Spleen (tissue), 11 donors: ENCODE measurements at regions not wholly inside any gene's neighbourhood (a gene's known extent, or its start where the extent isn't known, plus 50 kb on each side); places are given as distances from the start of the nearest gene placed in this dataset.

Experiments
- DNase-seq: peaks from one replicate; pipeline ENCODE4 v3.0.0-alpha.2; 2020
- H3K27ac ChIP-seq, 8 donors: fragments of 200-600 bp; sonication (generic) in 7 of 8; 1 replicate in 4 of 8; 2 replicates in 4 of 8; pipeline versions ENCODE4 v1.5.0 to v1.8.0; 2016 to 2021; ENCODE audit warnings: inconsistent platforms in 4 of 8, mild to moderate bottlenecking in 4 of 8, moderate library complexity in 1 of 8
- H3K27me3 ChIP-seq, 7 donors: fragments of 200-600 bp; sonication (generic) in 6 of 7; replicated peaks in 1 of 7; 1 replicate in 4 of 7; 2 replicates in 3 of 7; pipeline versions ENCODE4 v1.5.0 to v1.8.0; 2016 to 2021; ENCODE audit warnings: inconsistent platforms in 3 of 7, mild to moderate bottlenecking in 1 of 7
- H3K36me3 ChIP-seq, 6 donors: fragments of 200-600 bp; sonication (generic) in 5 of 6; 1 replicate in 4 of 6; 2 replicates in 2 of 6; pipeline versions ENCODE4 v1.5.0 to v1.8.0; 2016 to 2021; ENCODE audit warnings: inconsistent platforms in 2 of 6
- H3K4me1 ChIP-seq, 6 donors: fragments of 200-600 bp; sonication (generic) in 5 of 6; 1 replicate in 3 of 6; 2 replicates in 3 of 6; pipeline versions ENCODE4 v1.5.0 to v1.8.0; 2016 to 2021; ENCODE audit warnings: inconsistent platforms in 3 of 6
- H3K4me3 ChIP-seq, 8 donors: fragments of 200-600 bp; sonication (generic) in 7 of 8; 1 replicate in 4 of 8; 2 replicates in 4 of 8; pipeline versions ENCODE4 v1.5.0 to v1.8.0; 2016 to 2021; ENCODE audit warnings: inconsistent platforms in 4 of 8, mild to moderate bottlenecking in 4 of 8, moderate library complexity in 2 of 8
- H3K9me3 ChIP-seq, 8 donors: fragments of 200-600 bp; sonication (generic) in 7 of 8; 1 replicate in 4 of 8; 2 replicates in 4 of 8; pipeline versions ENCODE4 v1.5.0 to v1.8.0; 2016 to 2021; ENCODE audit warnings: inconsistent platforms in 4 of 8
- CTCF ChIP-seq, 11 experiments: fragments of 200-600 bp in 7 of 11; fragments of 450-650 bp in 4 of 11; sonication (generic) in 4 of 11; IDR thresholded peaks in 8 of 11; conservative IDR thresholded peaks in 3 of 11; 1 replicate in 7 of 11; 2 replicates in 4 of 11; pipeline versions ENCODE4 v1.4.0 to v1.8.0; 2016 to 2021; ENCODE audit warnings: antibody characterized with exemption in 11 of 11, inconsistent platforms in 4 of 11, mild to moderate bottlenecking in 1 of 11
- POLR2A ChIP-seq, 3 donors: fragments of 450-650 bp; IDR thresholded peaks; one replicate each; pipeline ENCODE4 v1.5.1; 2017; ENCODE audit warnings: antibody characterized with exemption in 3 of 3, mild to moderate bottlenecking in 1 of 3
- POLR2AphosphoS5 ChIP-seq, 3 donors: sonication (generic); formaldehyde crosslinking; IDR thresholded peaks; one replicate each; pipeline ENCODE4 v1.5.1; 2017; ENCODE audit warnings: antibody characterized with exemption in 3 of 3
- WGBS, 5 donors: extraction: QIAGEN DNeasy Blood & Tissue Kit in 3 of 5; methylation state at CpG; one replicate each; pipeline versions ENCODE4 v1.1.5 to v1.1.7; 2013 to 2018; 5-methylcytosine and 5-hydroxymethylcytosine counted together
- intact Hi-C: fragments of 100-400 bp; cut with DNase I; formaldehyde crosslinking; loops from one replicate; pipeline ENCODE4 v1.15.0; 2023; ENCODE audit warnings: low total_unique reads
- donor health status: healthy with polysubstance abuse.
- donor health status: DM: no; HTN: no; CAD: no; lungs with moderate emphysema.
- donor health status: DM: no; HTN: no; CAD: no.
- donor health status: Bipolar disorder and iron deficiency.
- donor health status: healthy.
- donor health status: DM: no; HTN: no; CAD: no.
- donor health status: DM: yes; HTN: yes; CAD: no.

- H3K4me1 ChIP-seq, result no peaks in the 10 kb centered on the region
- no peak for TF ChIP-seq POLR2A (IDR thresholded peaks at IDR 0.05)
- TF ChIP-seq CTCF (IDR thresholded peaks at IDR 0.05 in 8 of 11, conservative IDR thresholded peaks at IDR 0.05 in 3 of 11), result no peak
- TF ChIP-seq POLR2AphosphoS5 (IDR thresholded peaks at IDR 0.05), result no peak
- no peak overlapping the region for H3K27ac ChIP-seq
- intact Hi-C loops, result no loop called here
- H3K27me3 ChIP-seq, result no peaks in the 10 kb centered on the region
- DNase-seq, result no peak
- no peaks in the 10 kb centered on the region for H3K36me3 ChIP-seq
- H3K4me3 ChIP-seq, result no peak overlapping the region
- 81 to 92% (median 86%) methylated on average over 4 of the region's 4 CpGs for WGBS, 5 donors
- H3K9me3 ChIP-seq, result no peaks in the 10 kb centered on the region
These were observed 111.2 kb downstream of the CAPZA3 start for GRCh38 chr12:18849080-18849479.

GRCh38 chr12:18849761-18850160 is 111.8 kb downstream of the CAPZA3 start:
- 73 to 86% (median 85%) methylated on average over 1 of the region's 1 CpG for WGBS, 5 donors
- intact Hi-C loops, result no loop called here
- TF ChIP-seq CTCF (IDR thresholded peaks at IDR 0.05 in 8 of 11, conservative IDR thresholded peaks at IDR 0.05 in 3 of 11), result no peak
- TF ChIP-seq POLR2AphosphoS5 (IDR thresholded peaks at IDR 0.05), result no peak
- no peak for TF ChIP-seq POLR2A (IDR thresholded peaks at IDR 0.05)
- H3K27me3 ChIP-seq, result no peaks in the 10 kb centered on the region
- H3K36me3 ChIP-seq, result no peaks in the 10 kb centered on the region
- no peaks in the 10 kb centered on the region for H3K9me3 ChIP-seq
- no peak overlapping the region for H3K27ac ChIP-seq
- H3K4me1 ChIP-seq, result no peaks in the 10 kb centered on the region
- no peak overlapping the region for H3K4me3 ChIP-seq
- DNase-seq, result no peak

- DNase-seq, result no peak
- H3K36me3 ChIP-seq, result no peaks in the 10 kb centered on the region
- H3K4me1 ChIP-seq, result no peaks in the 10 kb centered on the region
- WGBS, 5 donors, result 32 to 98% (median 95%) methylated on average over 1 of the region's 1 CpG
- intact Hi-C loops, result no loop called here
- no peak for TF ChIP-seq POLR2AphosphoS5 (IDR thresholded peaks at IDR 0.05)
- TF ChIP-seq CTCF (IDR thresholded peaks at IDR 0.05 in 8 of 11, conservative IDR thresholded peaks at IDR 0.05 in 3 of 11), result no peak
- TF ChIP-seq POLR2A (IDR thresholded peaks at IDR 0.05), result no peak
- no peaks in the 10 kb centered on the region for H3K27me3 ChIP-seq
- no peak overlapping the region for H3K4me3 ChIP-seq
- no peak overlapping the region for H3K27ac ChIP-seq
- no peaks in the 10 kb centered on the region for H3K9me3 ChIP-seq
These were observed 112.8 kb downstream of the CAPZA3 start for GRCh38 chr12:18850752-18851151.

- Histone ChIP-seq H3K4me1 (no peaks in the 10 kb centered on the region), H3K4me3 (no peak overlapping the region), H3K36me3 (no peaks in the 10 kb centered on the region), H3K27ac (no peak overlapping the region), H3K9me3 (no peaks in the 10 kb centered on the region), H3K27me3 (no peaks in the 10 kb centered on the region)
- WGBS, 5 donors, result 13 to 27% (median 14%) methylated on average over 3 of the region's 3 CpGs
- DNase-seq, result no peak
- TF ChIP-seq CTCF (IDR thresholded peaks at IDR 0.05 in 8 of 11, conservative IDR thresholded peaks at IDR 0.05 in 3 of 11) (no peak), POLR2AphosphoS5 (IDR thresholded peaks at IDR 0.05) (no peak), POLR2A (IDR thresholded peaks at IDR 0.05) (no peak)
- intact Hi-C loops, result no loop called here
These were observed 113.4 kb downstream of the CAPZA3 start for GRCh38 chr12:18851271-18851670.
